KOPT-K1 (cell line): ENCODE measurements at regions not wholly inside any gene's neighbourhood (a gene's known extent, or its start where the extent isn't known, plus 50 kb on each side); places are given as distances from the start of the nearest gene placed in this dataset.
"Not testable (repeated sequence)": the region's sequence is repeated elsewhere in the genome, so short reads cannot be mapped to it uniquely, and the experiment has no call there.

ENCODE experiments used
- H3K27ac ChIP-seq: fragments of 200-600 bp; sonication (generic); 2 replicates; pipeline ENCODE4 v1.5.1; 2016; ENCODE audit warnings: antibody characterized with exemption, mild to moderate bottlenecking, low read depth, low read length; ENCODE audit not compliant: poor library complexity, severe bottlenecking
- H3K36me3 ChIP-seq: fragments of 200-600 bp; sonication (generic); 2 replicates; pipeline ENCODE4 v1.5.1; 2017; ENCODE audit warnings: antibody characterized with exemption, mild to moderate bottlenecking, low read length, moderate library complexity; ENCODE audit not compliant: insufficient read depth
- H3K9me3 ChIP-seq: fragments of 200-600 bp; sonication (generic); 2 replicates; pipeline ENCODE4 v1.5.1; 2017; ENCODE audit warnings: antibody characterized with exemption, low read length, mild to moderate bottlenecking; ENCODE audit not compliant: insufficient read depth, poor library complexity, severe bottlenecking

DNA sequence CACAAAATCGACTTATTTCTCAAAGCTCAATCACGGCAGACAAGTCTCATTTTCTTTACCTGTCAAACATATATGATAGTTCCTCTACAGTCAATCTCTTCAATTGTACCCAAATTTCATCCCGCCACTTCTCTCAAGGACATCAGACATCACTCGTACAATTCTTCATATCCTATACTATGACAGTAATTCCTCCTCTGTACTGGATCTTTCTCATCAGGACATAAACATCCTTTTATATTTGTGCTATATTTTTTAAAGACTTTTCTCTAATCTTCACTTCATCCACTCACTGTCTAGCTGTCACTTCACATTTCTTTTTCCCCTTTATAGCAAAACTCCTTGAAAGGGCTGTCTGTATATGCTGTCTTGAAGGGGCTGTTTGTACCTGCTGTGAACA lies 419.1 kb upstream of the NR5A2 start:
- H3K27ac ChIP-seq: no peak overlapping the region
- no peaks in the 10 kb centered on the region for H3K9me3 ChIP-seq
- no peaks in the 10 kb centered on the region for H3K36me3 ChIP-seq

DNA sequence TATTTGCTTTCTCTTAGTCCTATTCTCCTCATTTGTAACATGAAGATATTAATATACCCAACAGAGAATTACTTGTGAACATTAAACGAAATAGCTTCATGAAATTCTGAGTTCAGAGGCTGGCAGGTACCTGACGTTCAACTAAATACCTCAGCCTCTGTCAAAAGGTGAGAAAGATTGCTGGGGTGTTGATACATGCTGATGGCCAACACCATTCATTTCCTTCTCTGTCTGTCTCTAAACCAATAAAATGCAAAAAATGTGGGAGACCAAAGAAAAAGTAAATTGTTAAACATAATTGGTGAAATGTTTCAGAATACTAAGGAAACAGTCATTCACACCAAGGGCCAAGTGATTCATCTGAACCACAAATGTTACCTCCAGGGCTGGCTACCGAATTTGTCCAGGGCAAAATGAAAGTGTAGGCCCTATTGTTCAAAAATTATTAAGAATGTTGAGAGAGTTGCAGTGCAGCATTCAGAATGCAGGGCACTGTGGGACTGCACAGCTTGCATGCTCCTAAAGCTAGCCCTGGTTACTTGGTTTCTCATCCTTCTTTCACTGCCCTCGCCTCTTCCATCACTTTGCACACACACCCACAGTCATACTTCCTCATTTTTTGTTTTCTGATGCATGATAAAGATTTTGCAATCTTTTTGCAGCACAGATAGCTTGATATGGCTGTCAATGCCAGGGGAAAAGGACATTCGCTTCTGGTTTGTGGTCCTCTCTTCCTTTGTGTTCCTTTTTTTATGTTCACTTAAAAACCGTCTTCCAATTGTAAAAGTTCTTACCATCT lies 414.3 kb upstream of the NR5A2 start:
- H3K36me3 ChIP-seq: no peaks in the 10 kb centered on the region
- no peak overlapping the region for H3K27ac ChIP-seq
- H3K9me3 ChIP-seq: no peaks in the 10 kb centered on the region

DNA sequence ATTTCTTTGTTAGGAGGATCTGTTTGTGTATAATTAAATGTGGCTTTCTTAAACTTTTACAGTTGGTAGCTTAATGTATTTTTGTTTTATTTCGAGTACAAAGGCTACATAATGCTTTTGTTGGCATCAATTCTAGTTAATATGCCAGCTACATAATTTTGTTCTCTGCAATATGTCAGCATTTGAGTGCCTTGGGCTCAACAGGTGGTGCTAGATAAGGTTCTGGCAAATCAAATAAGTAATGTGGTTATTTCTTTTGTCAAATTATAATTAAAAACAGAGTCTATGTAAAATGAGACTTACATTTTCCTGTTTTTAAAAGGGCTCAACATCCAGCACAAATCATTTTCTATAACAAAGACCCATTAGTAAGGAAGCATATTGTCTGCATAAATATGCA lies 410.6 kb upstream of the NR5A2 start:
- no peaks in the 10 kb centered on the region for H3K9me3 ChIP-seq
- H3K27ac ChIP-seq: no peak overlapping the region

DNA sequence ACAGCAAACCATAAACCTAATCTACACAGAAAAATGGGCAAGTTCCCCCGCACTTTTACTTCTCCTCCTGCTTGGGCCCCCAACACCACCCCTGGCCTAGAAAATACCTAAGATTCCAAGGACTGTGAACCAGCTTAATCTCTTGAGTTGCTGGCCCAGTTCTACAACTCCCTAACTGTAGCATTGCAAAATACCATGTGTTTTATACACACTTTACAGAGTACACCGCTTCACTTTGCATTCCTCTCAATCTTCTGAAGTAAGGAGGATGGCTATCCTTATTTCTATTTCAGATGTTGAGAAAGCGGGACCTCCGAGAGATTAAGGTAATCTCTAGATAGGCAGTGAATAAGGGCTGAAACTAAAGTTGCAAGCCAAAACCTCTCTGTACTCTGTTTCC lies 408.3 kb upstream of the NR5A2 start:
- no peaks in the 10 kb centered on the region for H3K9me3 ChIP-seq
- no peaks in the 10 kb centered on the region for H3K36me3 ChIP-seq
- no peak overlapping the region for H3K27ac ChIP-seq

More for the DNA sequence above, 410.6 kb upstream of the NR5A2 start:
- H3K36me3 ChIP-seq: no peaks in the 10 kb centered on the region

DNA sequence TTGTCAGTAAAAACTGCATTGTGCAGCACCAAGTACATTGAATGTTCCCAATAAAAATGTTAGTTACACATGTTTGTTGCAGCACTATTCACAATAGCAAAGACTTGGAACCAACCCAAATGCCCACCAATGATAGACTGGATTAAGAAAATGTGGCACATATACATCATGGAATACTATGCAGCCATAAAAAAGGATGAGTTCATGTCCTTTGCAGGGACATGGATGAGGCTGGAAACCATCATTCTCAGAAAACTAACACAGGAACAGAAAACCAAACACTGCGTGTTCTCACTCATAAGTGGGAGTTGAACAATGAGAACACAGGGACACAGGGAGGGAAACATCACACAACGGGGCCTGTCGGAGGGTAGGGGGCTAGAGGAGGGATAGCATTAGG lies 401.3 kb upstream of the NR5A2 start:
- not testable (repeated sequence) for H3K9me3 ChIP-seq, H3K36me3 ChIP-seq, H3K27ac ChIP-seq

GRCh38 chr1:199629624-199630023 lies 397.9 kb upstream of the NR5A2 start:
- Histone ChIP-seq H3K27ac (no peak overlapping the region), H3K36me3 (no peaks in the 10 kb centered on the region), H3K9me3 (no peaks in the 10 kb centered on the region)

DNA sequence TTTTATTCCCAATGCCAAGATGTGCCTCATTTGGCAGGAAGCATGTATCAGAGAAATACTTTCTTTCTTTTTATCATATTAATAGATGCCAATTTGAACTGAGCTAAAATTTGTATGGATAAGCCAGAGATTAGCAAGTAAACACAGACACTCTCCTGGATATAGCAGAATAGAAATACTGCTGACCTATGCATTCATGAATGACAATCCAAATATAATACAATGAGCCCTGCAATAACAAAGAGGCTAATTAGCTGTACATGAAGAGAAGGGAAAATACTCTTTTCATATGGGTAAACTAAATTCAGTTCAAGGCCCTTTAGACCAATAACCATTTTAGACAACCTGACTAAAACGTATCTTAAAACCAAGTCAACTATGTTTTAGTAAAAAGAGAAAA lies 388.1 kb upstream of the NR5A2 start:
- H3K27ac ChIP-seq: no peak overlapping the region
- H3K36me3 ChIP-seq: no peaks in the 10 kb centered on the region
- H3K9me3 ChIP-seq: no peaks in the 10 kb centered on the region

- H3K9me3 ChIP-seq: no peaks in the 10 kb centered on the region
- no peaks in the 10 kb centered on the region for H3K36me3 ChIP-seq
- no peak overlapping the region for H3K27ac ChIP-seq
Observed at GRCh38 chr1:199641531-199641930, 386.0 kb upstream of the NR5A2 start.

DNA sequence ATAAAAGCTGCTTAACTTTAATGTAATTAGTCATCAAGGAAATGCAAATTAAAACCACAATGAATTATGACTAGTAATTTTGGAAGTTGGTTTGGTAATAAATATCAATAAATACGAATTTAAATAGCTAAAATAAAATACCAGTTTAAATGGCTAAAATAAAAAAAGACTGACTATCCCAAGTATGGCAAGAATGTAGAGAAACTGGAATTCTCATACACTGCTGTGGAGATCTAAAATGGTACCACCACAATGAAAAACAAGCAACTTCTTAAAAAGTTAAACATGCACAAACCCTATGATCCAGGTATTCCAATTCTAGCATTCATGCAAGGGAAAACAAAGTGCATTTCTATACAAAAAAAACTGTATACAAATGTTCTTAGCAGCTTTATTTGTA lies 382.6 kb upstream of the NR5A2 start:
- Histone ChIP-seq H3K27ac (no peak overlapping the region), H3K36me3 (no peaks in the 10 kb centered on the region), H3K9me3 (peaks cover 12% of the 10 kb centered on the region)

GRCh38 chr1:199646761-199647160 lies 380.7 kb upstream of the NR5A2 start:
- Histone ChIP-seq H3K9me3 (peaks cover 12% of the 10 kb centered on the region), H3K27ac (no peak overlapping the region), H3K36me3 (no peaks in the 10 kb centered on the region)

DNA sequence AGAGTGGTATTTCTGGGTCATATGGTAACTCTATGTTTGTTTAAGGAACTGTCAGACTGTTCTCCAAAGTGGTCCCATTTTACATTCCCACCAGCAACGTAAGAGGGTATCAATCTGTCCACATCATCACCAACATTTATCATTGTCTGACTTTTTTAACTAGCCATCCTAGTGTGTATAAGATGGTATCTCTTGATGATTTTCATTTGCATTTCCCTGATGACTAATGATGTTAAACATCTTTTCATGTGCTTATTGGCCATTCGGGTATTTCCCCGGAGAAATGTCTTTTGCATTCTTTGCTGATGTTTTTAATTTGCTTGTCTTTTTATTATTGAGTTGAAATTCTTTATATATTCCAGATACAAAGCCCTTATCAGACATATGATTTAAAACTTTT lies 370.1 kb upstream of the NR5A2 start:
- Histone ChIP-seq H3K27ac (no peak overlapping the region), H3K9me3 (no peaks in the 10 kb centered on the region), H3K36me3 (no peaks in the 10 kb centered on the region)

- no peak overlapping the region for H3K27ac ChIP-seq
- no peaks in the 10 kb centered on the region for H3K36me3 ChIP-seq
- no peaks in the 10 kb centered on the region for H3K9me3 ChIP-seq
Observed at GRCh38 chr1:199660071-199660470, 367.4 kb upstream of the NR5A2 start.

GRCh38 chr1:199665371-199665770 lies 362.1 kb upstream of the NR5A2 start:
- Histone ChIP-seq H3K9me3 (no peaks in the 10 kb centered on the region), H3K36me3 (no peaks in the 10 kb centered on the region), H3K27ac (no peak overlapping the region)

GRCh38 chr1:199667089-199667488 lies 360.4 kb upstream of the NR5A2 start:
- no peak overlapping the region for H3K27ac ChIP-seq
- H3K36me3 ChIP-seq: no peaks in the 10 kb centered on the region
- H3K9me3 ChIP-seq: no peaks in the 10 kb centered on the region

DNA sequence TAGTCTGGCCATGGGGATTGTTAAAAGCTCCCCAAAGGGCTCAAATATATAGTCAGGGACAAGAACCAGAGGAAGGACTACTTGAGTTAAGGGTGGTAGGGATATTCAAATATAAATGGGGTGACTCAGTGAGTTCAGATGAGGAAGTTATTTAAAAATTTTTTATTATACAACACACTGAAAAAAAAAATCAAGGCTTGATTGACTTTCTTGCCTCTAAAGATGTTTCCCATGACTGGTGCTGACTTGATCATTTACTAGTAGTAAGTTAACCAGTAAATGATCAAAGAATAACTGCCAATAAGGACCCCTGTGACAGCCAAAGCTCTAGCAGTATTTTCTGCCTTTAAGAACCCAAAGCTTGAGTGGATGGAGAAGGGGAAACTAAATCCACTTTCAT lies 357.6 kb upstream of the NR5A2 start:
- no peaks in the 10 kb centered on the region for H3K36me3 ChIP-seq
- no peak overlapping the region for H3K27ac ChIP-seq
- H3K9me3 ChIP-seq: no peaks in the 10 kb centered on the region

- Histone ChIP-seq H3K27ac (no peak overlapping the region), H3K36me3 (no peaks in the 10 kb centered on the region), H3K9me3 (no peaks in the 10 kb centered on the region)
Observed at GRCh38 chr1:199671684-199672083, 355.8 kb upstream of the NR5A2 start.
